OCI-LY7 (cell line): ENCODE measurements at regions not wholly inside any gene's neighbourhood (a gene's known extent, or its start where the extent isn't known, plus 50 kb on each side); places are given as distances from the start of the nearest gene placed in this dataset.
A peak's percentile ranks its signal among the peaks of the same experiment; 100 is the strongest.

Source experiments
- BruUV-seq: library from RNA; stranded (reverse); fragments of 400-500 nt; replicated peaks from 2 replicates; lab custom pipeline; 2021; lab: Mats Ljungman, UMichigan
- CTCF ChIA-PET: fragments of 300-600 bp; sonication (Branson Sonifier 250); formaldehyde crosslinking; loops from one replicate; lab custom pipeline; 2022; ENCODE audit warnings: antibody characterized with exemption; ENCODE audit not compliant: unreplicated experiment; lab: Charles Lee
- POLR2A ChIA-PET: fragments of 300-600 bp; sonication (Branson Sonifier 250); formaldehyde crosslinking; loops from one replicate; lab custom pipeline; 2022; ENCODE audit warnings: antibody characterized with exemption; lab: Charles Lee
- DNase-seq: peaks from one replicate; pipeline ENCODE4 v3.0.0-alpha.2; 2015; ENCODE audit warnings: low spot score
- H2AFZ ChIP-seq: fragments of 200-600 bp; sonication (generic), shearing (Covaris generic); 2 replicates; pipeline ENCODE4 v1.6.1; 2014; ENCODE audit warnings: mild to moderate bottlenecking, antibody characterized with exemption, low read length, moderate library complexity
- H3K27ac ChIP-seq: fragments of 200-600 bp; sonication (generic); 2 replicates; pipeline ENCODE4 v1.5.1; 2014; ENCODE audit warnings: mixed run types, low read depth, mild to moderate bottlenecking, moderate library complexity, low read length, inconsistent platforms; ENCODE audit not compliant: poor library complexity, severe bottlenecking
- H3K36me3 ChIP-seq: fragments of 200-600 bp; sonication (generic); 2 replicates; pipeline ENCODE4 v1.6.1; 2014; ENCODE audit warnings: mild to moderate bottlenecking, antibody characterized with exemption, low read length, moderate library complexity, mixed read lengths; ENCODE audit not compliant: insufficient read depth
- H3K4me1 ChIP-seq: fragments of 200-600 bp; sonication (generic); 2 replicates; pipeline ENCODE4 v1.5.1; 2014; ENCODE audit warnings: mild to moderate bottlenecking, low read length; ENCODE audit not compliant: insufficient read depth, poor library complexity, severe bottlenecking
- H3K4me2 ChIP-seq: fragments of 200-600 bp; sonication (generic); 2 replicates; pipeline ENCODE4 v1.6.1; 2014; ENCODE audit warnings: mild to moderate bottlenecking, low read length
- H3K4me3 ChIP-seq: fragments of 200-600 bp; sonication (generic); 2 replicates; pipeline ENCODE4 v1.5.1; 2014; ENCODE audit warnings: mild to moderate bottlenecking, low read depth, low read length; ENCODE audit not compliant: poor library complexity, severe bottlenecking
- H3K79me2 ChIP-seq: fragments of 200-600 bp; sonication (generic); 2 replicates; pipeline ENCODE4 v1.6.1; 2016; ENCODE audit warnings: low read depth, mild to moderate bottlenecking, low read length, moderate library complexity, mixed read lengths; ENCODE audit not compliant: insufficient read depth
- H3K9me2 ChIP-seq: fragments of 200-600 bp; sonication (generic); 2 replicates; pipeline ENCODE4 v1.6.1; 2016; ENCODE audit warnings: mild to moderate bottlenecking, low read length, mixed read lengths; ENCODE audit not compliant: insufficient read depth
- H3K9me3 ChIP-seq: fragments of 200-600 bp; sonication (generic); 2 replicates; pipeline ENCODE4 v1.6.1; 2014; ENCODE audit warnings: mild to moderate bottlenecking, mixed run types, low read length, mixed read lengths
- H4K20me1 ChIP-seq: fragments of 200-600 bp; sonication (generic); 2 replicates; pipeline ENCODE4 v1.6.1; 2014; ENCODE audit warnings: mild to moderate bottlenecking, antibody characterized with exemption, low read length, moderate library complexity, mixed read lengths; ENCODE audit not compliant: insufficient read depth
- EZH2phosphoT487 ChIP-seq: fragments of 200-600 bp; sonication (generic); IDR thresholded peaks from 2 replicates; pipeline ENCODE4 v1.6.1; 2018; ENCODE audit warnings: low read depth, borderline replicate concordance, mild to moderate bottlenecking, mixed run types, antibody characterized with exemption, low read length, moderate library complexity, mixed read lengths
- intact Hi-C: fragments of 100-400 bp; cut with micrococcal nuclease; formaldehyde crosslinking; loops from one replicate; pipeline ENCODE4 v1.10.0; 2022; ENCODE audit not compliant: unreplicated experiment
- TF ChIP-seq, protein P1 (sequence below): fragments of 200-600 bp; sonication (generic); conservative IDR thresholded peaks from 2 replicates; pipeline ENCODE4 v1.5.1; 2014; ENCODE audit warnings: mild to moderate bottlenecking, antibody characterized with exemption, low read length, moderate library complexity, mixed read lengths

DNA sequence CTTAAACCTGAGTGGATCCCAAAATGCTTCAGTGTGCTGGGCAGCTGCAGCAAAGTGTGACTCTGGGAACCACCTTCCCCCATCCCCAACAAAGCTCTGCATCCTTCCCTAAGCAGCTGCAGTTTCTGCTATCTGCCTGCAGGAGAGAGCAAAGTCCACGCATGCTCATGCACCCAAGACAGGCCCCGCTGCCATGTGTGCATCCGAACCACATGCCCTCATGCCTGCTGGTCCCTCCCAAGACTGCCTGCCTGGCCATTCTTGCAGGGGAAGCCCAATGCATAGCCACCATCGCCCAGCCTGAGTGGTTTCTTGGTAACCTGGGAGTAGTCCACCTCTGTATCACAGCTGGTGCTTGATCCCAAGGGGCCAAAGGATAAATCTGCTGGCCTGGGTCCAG lies 94.3 kb upstream of the OLIG3 start:
- Histone ChIP-seq H4K20me1 (no peaks in the 10 kb centered on the region), H3K4me3 (no peak overlapping the region), H3K9me2 (no peaks in the 10 kb centered on the region), H2AFZ (no peak overlapping the region), H3K4me1 (no peaks in the 10 kb centered on the region), H3K27ac (no peak overlapping the region), H3K36me3 (no peaks in the 10 kb centered on the region), H3K4me2 (no peak overlapping the region), H3K9me3 (0 out of 2 replicates have a peak, but pooled peaks cover 9% of the 10 kb centered on the region), H3K79me2 (no peaks in the 10 kb centered on the region)
- BruUV-seq = no TSS peak
- DNase-seq = no peak
- TF ChIP-seq, protein P1, sequence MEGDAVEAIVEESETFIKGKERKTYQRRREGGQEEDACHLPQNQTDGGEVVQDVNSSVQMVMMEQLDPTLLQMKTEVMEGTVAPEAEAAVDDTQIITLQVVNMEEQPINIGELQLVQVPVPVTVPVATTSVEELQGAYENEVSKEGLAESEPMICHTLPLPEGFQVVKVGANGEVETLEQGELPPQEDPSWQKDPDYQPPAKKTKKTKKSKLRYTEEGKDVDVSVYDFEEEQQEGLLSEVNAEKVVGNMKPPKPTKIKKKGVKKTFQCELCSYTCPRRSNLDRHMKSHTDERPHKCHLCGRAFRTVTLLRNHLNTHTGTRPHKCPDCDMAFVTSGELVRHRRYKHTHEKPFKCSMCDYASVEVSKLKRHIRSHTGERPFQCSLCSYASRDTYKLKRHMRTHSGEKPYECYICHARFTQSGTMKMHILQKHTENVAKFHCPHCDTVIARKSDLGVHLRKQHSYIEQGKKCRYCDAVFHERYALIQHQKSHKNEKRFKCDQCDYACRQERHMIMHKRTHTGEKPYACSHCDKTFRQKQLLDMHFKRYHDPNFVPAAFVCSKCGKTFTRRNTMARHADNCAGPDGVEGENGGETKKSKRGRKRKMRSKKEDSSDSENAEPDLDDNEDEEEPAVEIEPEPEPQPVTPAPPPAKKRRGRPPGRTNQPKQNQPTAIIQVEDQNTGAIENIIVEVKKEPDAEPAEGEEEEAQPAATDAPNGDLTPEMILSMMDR = no peak
- no peak for TF ChIP-seq EZH2phosphoT487
- ChIA-PET POLR2A (interaction anchor here (0.9 kb wide), 1 partner anchor 27 kb away, joined by 3 read pairs; no protein-coding TSS in a partner anchor), CTCF (no interaction called here)
- intact Hi-C loops = loop anchor here (2.0 to 5.0 kb wide), 2 partner anchors 316 to 494 kb away; no protein-coding TSS in a partner anchor

DNA sequence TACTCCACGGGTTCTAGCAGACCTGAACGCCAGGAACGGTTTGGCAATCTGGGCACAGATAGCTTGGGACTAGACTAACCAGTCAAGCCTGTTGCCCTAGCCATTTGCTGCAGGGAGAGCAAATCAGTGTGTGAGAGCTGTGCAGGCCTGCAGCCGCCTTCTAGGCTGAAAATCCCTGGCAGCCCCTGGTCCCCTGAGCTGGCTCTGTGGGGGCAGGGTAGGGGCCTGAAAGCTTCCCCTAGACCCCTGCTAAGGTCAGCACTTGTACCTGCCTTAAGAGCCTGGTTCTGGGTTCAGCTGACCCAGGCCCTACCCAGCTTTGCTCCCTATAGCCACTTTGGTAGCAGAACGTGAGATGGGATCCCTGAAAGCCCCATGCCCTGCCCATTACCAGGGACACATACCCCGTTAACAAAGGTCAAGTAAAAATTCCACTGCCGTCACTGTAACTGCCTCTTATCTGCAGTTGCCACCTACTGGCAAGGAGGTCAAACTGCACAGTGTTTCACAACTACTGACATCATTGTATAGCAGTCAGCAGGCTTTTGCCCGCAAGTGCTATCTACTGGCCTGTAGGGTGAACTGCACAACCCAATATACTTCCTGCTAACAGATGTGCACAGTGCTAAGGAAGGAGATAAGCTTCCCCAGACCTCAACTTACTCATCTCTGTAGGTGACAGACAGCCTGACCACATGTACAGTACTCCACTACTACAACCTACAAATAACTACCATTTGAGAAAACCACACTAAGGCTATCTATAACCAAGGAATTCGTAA lies 95.1 kb upstream of the OLIG3 start:
- no peak overlapping the region for H3K4me2 ChIP-seq
- TF ChIP-seq, protein P1 = peak; percentile 95
- no peak for TF ChIP-seq EZH2phosphoT487
- BruUV-seq = no TSS peak
- H3K9me3 ChIP-seq = 0 out of 2 replicates have a peak, but pooled peaks cover 9% of the 10 kb centered on the region
- no peaks in the 10 kb centered on the region for H3K36me3 ChIP-seq
- CTCF ChIA-PET = interaction anchor here (0.7 to 1.0 kb wide), 3 partner anchors 240 to 512 kb away, joined by 3 to 4 read pairs (median 3); no protein-coding TSS in a partner anchor
- no peak overlapping the region for H3K27ac ChIP-seq
- peak overlapping the region; percentile 70 for H2AFZ ChIP-seq
- H3K79me2 ChIP-seq = no peaks in the 10 kb centered on the region
- intact Hi-C loops = loop anchor here (1.0 to 5.0 kb wide), 3 partner anchors 247 to 494 kb away; no protein-coding TSS in a partner anchor
- H3K4me3 ChIP-seq = no peak overlapping the region
- POLR2A ChIA-PET = interaction anchor here (0.6 to 1.8 kb wide), 6 partner anchors 18 to 311 kb away, joined by 3 to 6 read pairs (median 4); no protein-coding TSS in a partner anchor
- peak; percentile 81 for DNase-seq
- no peaks in the 10 kb centered on the region for H3K4me1 ChIP-seq
- H4K20me1 ChIP-seq = no peaks in the 10 kb centered on the region
- no peaks in the 10 kb centered on the region for H3K9me2 ChIP-seq
